DMS53 treated with DMSO at 0.1 percent for 48 hours (cell line): ENCODE measurements at regions not wholly inside any gene's neighbourhood (a gene's known extent, or its start where the extent isn't known, plus 50 kb on each side); places are given as distances from the start of the nearest gene placed in this dataset.
"Not testable (repeated sequence)": the region's sequence is repeated elsewhere in the genome, so short reads cannot be mapped to it uniquely, and the experiment has no call there.

ENCODE experiments used
- DNase-seq: peaks from one replicate; lab custom pipeline; 2025; ENCODE audit not compliant: unreplicated experiment; lab: John Stamatoyannopoulos, UW

DNA sequence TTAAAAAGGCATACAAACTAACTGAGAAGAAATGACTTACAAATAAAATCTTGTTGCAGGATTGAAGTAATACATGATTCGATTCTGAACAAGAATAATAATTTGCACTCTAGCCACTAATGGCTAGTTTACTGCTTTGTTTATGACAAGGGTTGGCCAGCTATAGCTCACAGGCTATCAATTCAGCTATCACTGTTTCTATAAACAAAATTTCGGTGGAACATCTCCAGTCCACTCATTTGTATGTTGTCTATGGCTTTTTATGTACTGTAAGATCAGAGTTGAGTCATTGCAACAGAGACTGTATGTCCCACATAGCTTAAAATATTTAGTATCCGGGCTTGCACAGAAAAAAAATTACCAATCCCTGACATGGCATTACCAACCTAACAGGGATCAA is 543.7 kb upstream of the CNTNAP5 start:
- no peak for DNase-seq

DNA sequence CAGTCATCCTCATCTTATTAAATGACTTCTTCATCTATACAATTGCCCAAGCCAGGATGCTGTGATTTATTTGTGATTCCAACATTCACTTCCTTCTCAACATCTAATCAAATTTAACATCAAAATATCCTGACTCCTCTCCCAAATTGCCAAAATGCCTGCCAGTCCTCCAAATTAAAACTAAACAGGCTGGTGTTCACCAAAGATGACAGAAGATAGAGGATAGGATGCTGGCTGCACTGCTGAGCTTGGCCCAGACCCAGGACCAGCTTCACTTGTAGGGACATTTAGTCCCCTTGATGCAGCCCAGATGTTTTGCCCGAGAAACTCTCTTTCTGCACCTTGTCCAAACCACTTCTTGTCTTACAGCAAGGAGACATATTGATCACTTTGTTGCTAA is 540.0 kb upstream of the CNTNAP5 start:
- DNase-seq: no peak

DNA sequence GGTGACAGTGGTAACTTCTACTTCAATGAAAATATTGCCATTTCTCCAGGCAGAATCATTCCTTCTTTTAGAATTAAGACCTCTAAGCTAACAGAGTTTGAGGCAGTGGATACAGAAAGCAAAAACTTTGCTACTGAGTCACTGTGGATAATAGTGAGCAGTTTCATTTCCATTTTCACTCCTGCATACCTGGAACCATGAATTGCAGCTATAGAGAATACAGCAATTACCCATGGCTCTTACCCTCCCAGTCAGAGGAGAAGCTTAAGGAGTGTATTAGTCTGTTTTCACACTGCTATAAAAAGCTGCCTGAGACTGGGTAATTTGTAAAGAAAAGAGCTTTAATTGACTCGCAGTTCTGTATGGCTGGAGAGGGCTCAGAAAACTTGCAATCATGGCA is 531.4 kb upstream of the CNTNAP5 start:
- no peak for DNase-seq

DNA sequence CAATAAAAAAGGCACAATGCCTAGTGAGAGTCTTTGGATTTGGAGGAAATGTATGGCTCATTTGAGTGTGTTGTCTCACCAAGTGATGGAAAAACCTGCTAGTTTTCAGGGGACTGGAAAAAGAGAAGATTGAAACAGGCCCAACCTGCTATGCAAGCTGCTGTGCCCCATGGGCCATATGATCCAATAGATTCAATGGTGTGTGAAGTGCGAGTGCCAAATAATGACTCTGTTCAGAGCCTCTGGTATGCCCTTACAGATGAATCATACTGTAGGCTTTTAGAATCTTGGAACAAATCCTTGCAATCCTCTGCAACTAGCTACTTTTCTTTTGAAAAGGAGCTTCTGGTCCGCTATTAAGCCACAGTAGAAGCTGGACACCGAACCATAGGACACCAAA is 529.8 kb upstream of the CNTNAP5 start:
- no peak for DNase-seq

DNA sequence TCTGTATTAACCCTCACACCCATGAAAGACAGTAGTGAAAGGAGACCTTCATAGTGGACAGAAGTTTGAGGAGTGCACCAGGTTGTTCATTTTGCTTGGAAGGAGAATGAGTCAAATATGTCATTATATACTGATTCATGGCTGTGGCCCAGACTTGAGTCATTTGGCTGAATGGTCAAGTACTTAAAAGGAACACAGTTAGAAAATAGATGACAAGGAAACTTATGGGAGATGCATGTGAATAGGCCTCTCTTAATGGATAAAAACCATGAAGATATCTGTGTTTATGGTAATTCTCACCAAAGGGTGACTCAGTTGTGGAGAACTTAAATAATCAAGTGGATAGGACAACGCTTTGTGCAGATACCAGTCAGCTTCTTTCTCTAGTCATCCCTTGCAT is 524.7 kb upstream of the CNTNAP5 start:
- DNase-seq: no peak

DNA sequence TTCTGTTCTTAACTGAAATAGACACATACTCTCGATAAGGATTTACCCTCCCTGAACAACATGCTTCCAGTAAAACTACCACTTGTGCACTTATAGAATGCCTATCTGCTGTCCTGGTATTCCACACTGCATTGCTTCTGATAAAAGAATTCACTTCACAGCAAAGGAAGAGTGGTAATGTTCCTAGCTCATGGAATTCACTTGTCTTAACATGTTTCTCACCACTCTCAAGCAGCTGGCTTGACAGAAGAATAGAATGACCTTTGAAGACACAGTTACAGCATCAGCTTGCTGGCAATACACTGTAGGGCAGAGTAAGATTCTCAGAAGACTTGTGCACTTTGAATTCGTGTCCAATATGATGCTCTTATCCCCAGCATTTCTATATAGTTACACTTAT is 524.1 kb upstream of the CNTNAP5 start:
- DNase-seq: no peak

DNA sequence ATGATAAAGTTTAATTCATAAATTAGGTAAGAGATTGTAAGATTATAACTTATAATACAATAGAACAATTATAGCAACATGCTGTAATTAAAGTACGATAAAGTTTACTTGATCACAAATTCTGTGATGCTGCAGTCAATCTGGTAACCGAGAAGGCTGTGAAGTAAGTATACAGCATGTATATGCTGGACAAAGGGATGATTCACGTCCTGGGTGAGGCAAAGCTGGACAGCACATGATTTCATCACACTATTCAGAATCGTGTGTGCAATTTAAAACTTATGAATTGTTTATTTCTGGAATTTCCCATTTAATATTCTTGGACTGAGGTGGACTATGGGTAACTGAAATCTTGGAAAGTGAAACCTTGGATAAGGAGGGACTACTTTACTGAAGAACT is 522.2 kb upstream of the CNTNAP5 start:
- DNase-seq: no peak

DNA sequence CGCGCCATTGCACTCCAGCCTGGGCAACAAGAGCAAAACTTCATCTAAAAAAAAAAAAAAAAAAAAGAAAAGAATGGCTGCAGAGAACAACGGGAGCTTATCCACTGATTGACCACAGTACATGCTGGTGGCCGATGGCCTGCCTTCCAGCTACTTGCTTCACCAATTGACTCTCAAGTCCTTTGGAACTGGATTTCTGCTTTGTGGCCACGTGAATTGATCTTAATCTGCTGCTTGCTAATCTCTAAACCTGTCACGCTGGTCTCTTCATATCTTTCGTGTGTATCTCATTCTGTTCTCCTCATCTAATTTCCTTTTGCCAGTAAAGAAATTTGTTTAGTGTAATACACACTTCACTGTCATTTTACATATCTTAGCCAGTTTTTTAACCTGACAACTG is 512.5 kb upstream of the CNTNAP5 start:
- DNase-seq: no peak

DNA sequence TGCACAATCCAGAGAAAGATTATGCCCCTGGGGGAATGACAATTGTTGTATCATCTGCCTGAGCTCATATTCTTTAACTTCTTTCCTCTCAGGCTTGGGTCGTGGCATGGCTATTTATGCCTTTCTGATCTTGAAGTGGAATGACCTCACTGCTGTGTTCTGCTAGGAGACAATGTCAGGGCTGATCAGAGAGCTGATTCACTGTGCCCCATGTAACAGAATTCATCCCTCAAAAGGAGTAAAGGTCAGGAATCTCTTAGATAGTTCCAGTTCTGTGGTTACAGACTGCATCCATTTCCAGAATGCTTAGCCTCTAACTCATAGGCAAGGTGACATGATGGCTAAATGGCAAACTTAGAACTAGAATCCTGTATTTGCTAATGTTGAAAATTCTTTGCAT is 511.7 kb upstream of the CNTNAP5 start:
- DNase-seq: peak; percentile 56

DNA sequence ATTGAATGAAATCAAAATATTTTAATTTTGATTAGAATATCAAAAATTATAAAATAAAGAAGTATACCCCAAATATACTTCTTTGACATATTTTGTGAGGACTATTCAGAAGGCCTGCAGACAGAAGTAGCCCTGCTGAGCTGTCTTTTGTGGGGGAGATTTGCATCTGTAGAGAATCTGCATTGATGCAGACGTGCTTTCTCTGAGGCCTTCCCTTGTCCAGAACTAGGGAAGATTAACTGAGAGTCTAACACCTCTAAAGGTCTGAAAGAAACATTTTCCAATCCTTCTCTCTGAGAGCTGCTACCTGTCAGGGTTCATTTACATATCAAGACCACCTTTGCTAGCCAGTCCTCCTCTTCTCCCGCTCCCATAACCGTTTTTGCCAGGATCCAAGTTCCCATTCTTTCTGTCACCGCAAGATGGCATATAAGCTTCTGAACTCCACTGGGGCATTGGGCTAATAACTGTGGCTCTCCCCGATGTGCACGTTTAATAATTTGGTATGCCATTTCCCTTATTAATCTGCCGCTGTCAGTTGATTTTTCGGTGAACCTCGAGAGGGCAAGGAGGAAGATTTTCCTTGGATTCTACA is 510.4 kb upstream of the CNTNAP5 start:
- no peak for DNase-seq

DNA sequence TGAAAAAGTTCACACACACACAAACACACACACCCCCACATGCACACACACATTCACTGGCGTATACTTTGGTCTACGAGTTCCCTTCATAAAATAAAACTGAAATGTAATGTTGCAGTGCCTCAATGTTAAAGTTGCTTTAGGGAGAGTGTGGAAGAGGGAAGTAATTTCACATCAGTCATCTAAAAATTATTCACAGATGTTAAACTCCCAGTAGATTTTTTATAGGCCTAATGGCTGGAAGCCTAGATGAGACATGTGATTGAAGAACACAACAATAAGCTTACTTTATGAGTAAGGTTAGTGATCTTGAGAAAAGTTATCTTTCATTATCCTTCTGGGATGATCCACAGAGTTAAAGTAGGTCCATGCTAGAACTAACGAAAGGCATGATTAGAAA is 506.7 kb upstream of the CNTNAP5 start:
- DNase-seq: no peak

DNA sequence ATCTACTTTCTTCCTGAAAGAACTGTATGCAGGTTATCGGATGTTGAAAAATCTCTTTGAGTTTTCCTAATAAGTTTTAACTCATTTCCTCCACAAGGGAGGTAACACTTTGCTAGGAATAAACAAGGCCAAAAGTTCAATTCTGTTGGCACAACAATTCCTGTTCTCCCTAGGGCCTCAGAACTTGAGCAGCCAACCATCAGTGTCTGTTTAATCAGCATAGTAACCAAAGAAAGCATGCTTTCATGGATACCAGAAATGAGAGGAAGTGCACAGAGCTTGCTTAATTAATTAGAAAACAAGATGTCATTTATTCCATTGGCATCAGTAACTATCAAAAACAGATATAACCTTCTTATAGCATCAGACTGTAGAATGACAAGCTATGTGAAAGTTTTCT is 503.2 kb upstream of the CNTNAP5 start:
- no peak for DNase-seq

DNA sequence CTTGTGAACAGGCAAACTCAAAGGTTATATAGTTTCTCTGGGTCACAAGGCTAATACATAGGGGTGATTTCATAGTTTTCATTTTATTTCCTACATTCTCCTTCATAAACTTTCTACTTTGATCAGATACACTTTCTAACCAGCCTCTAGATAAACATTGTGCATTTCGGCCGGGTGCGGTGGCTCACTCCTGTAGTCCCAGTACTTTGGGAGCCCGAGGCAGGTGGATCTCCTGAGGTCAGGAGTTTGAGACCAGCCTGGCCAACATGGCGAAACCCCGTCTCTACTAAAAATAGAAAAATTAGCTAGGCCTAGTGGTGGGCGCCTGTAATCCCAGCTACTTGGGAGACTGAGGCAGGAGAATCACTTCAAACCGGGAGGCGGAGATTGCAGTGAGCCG is 502.6 kb upstream of the CNTNAP5 start:
- DNase-seq: not testable (repeated sequence)

DNA sequence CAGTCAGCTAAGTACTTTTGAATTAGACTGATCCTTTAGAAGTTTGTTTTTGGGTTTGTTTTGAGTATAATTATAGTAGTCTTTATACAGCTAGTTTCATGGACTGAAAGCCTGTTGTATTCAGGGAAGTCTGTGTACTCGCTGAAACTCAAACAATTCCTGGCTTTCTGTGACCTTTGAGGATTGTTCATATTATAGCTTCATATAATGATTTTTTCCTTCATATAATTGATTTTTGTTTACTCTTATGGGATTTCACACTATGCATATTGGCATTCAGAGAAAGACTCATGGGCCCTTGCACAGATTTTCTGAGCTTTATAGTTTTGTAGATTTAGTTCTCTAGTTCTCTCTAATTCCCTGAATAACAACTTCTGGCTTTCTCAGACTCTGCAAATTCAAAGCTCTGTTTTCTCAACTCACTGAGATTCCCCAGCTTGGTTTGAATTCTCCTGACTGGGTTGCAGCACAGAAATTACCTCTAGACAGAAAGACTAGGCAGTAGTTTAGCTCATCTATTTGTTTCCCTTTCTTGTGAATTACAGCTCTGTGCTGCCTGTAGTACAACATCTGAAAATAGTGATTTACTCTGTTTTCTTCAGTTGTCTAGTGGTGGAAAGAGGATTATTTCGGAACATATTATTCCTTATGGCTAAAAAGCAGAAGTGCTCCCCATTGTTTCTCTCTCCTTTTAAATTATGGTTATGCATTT is 495.9 kb upstream of the CNTNAP5 start:
- DNase-seq: no peak

DNA sequence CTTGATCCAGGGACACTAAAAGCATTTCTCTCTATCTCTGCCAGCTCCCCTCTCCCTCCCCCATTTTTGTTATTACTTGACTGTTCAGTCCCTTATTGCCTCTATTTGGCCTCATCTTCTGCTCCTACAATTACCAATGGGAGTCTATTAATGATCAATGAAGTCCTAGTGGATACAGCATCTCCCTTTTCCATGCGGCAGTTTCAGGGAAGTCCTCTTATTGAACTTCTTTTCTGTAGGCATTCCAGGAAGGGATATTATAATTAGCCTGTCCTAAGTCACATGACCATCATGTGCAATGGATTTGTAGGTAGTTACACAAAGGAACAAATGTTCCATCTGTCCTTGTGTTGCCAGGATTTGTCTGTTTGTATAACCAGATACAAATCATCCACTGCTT is 495.1 kb upstream of the CNTNAP5 start:
- DNase-seq: no peak

DNA sequence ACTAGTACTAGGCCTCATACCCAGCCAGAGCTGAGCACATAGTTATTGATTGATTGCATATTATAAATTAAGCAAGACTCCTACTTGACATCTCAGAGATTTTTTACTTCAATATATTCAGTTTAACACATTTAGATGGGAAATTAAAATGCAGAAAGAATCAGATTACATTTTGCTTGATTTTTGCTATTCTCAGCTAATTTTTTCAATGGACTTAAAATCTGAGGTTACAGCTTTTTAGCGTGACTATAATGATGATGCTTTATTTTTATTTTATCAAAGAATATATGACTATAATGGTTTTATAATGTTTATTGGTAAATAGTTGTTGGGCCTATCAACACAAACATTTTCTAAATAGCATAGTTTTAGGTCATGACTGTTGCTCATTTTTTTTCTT is 493.0 kb upstream of the CNTNAP5 start:
- DNase-seq: no peak

DNA sequence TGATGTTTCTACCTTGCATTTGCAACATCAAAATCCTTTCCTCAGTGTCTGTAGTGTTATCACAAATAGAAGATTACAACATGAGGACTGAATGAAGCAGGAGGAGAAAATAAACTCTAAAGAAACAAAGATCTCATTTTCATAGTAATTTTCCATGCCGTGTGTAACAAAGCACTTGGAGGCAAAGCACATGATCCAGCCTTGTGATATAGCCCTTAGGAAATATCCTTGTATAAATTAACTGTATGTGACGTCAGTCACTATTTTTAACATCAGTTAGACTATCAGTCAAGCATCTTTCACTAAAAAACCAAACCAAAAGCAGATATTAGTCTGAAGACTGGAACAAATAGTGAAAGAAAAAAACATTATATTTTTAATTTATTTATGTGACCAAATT is 492.1 kb upstream of the CNTNAP5 start:
- DNase-seq: no peak

DNA sequence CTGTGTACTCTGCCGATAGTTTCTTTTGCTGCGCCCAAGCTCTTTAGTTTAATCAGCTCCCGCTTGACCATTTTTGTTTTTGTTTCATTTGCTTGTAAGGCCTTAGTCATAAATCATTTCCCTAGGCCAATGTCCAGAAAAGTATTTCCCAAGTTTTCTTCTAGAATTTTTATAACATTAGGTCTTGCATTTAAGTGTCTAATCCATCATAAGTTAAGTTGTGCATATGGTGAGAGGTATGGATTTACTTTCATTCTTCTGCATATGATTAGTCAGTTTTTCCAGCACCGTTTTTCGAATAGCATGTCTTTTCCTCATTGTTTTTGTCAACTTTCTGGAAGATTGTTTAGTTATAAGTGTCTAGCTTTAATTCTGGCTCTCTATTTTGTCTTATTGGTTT is 484.8 kb upstream of the CNTNAP5 start:
- DNase-seq: no peak

DNA sequence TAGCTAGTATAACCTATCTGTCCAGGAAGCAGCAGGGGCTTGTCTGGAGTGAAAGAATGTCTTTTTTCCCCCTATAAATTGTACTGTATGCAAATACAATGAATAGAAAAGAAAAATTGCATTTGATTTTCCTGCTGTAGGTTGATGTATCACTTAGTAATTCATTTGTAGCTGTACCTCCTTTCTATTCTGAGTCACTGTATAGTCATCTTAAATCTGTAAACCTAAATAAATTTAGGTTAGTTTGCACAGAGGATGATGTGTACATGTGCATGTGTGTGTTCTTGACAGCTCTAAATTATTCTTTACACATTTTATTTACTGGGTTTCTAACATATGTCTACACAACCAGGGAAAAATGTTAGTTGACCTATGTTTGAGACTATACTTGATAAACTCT is 478.7 kb upstream of the CNTNAP5 start:
- no peak for DNase-seq

DNA sequence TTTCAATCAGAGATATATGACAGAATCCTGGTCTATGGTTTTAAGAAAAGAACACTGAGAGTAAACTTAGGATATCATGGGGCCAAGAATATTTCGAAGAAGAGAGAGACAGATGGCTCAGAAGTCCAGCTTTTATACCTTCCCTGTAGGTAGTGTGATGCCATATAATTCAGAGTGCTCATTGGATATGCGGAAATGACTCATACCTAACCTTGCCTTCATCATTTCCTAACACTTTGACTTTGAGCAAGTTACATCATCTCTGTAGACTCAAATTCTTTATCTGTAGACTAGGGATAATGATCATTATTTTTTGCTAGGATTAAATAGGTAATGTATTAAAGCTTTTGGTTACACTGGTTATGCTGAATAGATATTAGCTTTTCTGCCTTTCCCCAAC is 461.6 kb upstream of the CNTNAP5 start:
- no peak for DNase-seq

DNA sequence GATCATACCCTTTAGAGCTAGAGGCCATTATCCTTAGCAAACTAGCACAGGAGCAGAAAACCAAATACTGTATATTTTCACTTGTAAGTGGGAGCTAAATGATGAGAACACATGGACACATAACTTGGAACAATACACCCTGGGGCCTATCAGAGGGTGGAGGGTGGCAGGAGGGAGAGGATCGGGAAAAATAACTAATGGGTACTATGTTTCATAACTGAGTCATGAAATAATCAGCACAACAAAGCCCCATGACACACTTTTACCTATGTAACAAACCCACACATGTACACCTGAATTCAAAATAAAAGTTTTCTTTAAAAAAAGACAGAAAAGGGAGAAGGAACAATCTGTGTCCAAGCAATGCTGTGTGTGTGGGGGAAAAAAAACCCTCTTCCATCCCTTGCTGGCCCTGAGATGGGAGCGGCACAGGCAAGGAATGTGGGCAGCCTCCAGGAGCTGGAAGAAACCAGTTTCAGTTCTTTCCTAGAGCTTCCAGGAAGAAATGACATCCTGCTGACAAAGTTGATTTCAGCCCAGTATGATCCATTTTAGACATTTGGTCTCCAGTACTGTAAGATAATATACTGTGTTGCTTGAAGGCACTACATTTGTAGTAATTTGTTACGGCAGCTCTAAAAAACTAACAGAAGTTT is 458.7 kb upstream of the CNTNAP5 start:
- no peak for DNase-seq

DNA sequence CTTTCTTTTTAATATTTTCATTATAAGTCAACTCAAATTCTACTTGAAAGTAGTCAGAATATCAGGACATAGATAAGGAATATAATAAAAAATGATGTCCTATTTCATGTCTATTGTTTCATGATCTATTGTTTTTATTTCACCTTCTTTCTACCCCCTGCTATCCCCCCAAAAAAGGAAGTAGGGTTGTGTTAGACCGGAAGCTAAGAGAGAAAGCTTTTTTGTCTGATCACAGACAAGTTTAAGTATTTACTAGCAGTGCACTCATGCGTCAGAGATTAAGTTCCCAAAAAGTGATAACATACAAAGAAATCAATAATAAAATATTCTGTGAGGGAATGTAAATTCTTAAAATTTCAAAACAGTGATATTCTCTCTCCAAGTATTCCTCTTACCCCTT is 447.1 kb upstream of the CNTNAP5 start:
- no peak for DNase-seq

DNA sequence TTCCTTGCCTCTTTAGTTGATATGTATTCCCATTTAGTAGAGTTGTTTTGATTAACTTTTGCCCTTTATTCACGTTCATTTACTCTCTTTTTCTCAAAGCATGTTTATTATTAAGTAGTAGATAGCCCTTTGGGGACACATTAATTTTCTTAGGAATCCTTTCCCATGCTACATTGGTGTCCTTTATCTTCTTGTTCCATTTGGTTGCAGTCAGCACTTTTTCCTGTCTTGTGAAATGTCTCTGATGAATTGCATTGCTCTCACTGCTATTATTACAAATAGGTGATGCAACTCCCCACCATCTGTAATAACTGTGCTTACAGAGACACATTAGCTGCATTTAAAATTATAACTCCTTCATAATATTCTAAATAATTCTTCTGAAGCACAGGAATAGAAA is 428.5 kb upstream of the CNTNAP5 start:
- DNase-seq: no peak
